ENCODE measurements at regions not wholly inside any gene's neighbourhood (a gene's known extent, or its start where the extent isn't known, plus 50 kb on each side); places are given as distances from the start of the nearest gene placed in this dataset.

GRCh38 chr17:427891-428290 lies 75.3 kb upstream of the RPH3AL start:
- TF ChIP-seq REST (IDR thresholded peaks at IDR 0.05; ENCODE audit: insufficient read depth in 1 of 2, low read depth in 2 of 2, low read length in 2 of 2), result no peak
- no peak for TF ChIP-seq POLR2AphosphoS5 (IDR thresholded peaks at IDR 0.05; ENCODE audit: low read depth, low read length)
- no peak for TF ChIP-seq SIN3A (IDR thresholded peaks at IDR 0.05; ENCODE audit: borderline replicate concordance, insufficient read depth, low read length)
- TF ChIP-seq FOXP2 (optimal IDR thresholded peaks at IDR 0.05; ENCODE audit: borderline replicate concordance, extremely low read depth, extremely low read length, insufficient read depth), result no peak
- no peak for TF ChIP-seq TAF1 (IDR thresholded peaks at IDR 0.05; ENCODE audit: borderline replicate concordance, insufficient read depth, low read length)

- TF ChIP-seq POLR2AphosphoS5 (IDR thresholded peaks at IDR 0.05; ENCODE audit: low read depth, low read length), result no peak
- TF ChIP-seq FOXP2 (optimal IDR thresholded peaks at IDR 0.05; ENCODE audit: borderline replicate concordance, extremely low read depth, extremely low read length, insufficient read depth), result no peak
- TF ChIP-seq TAF1 (IDR thresholded peaks at IDR 0.05; ENCODE audit: borderline replicate concordance, insufficient read depth, low read length), result no peak
- no peak for TF ChIP-seq REST (IDR thresholded peaks at IDR 0.05; ENCODE audit: insufficient read depth in 1 of 2, low read depth in 2 of 2, low read length in 2 of 2)
- no peak for TF ChIP-seq SIN3A (IDR thresholded peaks at IDR 0.05; ENCODE audit: borderline replicate concordance, insufficient read depth, low read length)
Measured at GRCh38 chr17:427327-427726, 74.7 kb upstream of the RPH3AL start.

GRCh38 chr17:422196-422930 lies 69.8 kb upstream of the RPH3AL start:
- TF ChIP-seq POLR2AphosphoS5 (IDR thresholded peaks at IDR 0.05; ENCODE audit: low read depth, low read length) (no peak), SIN3A (IDR thresholded peaks at IDR 0.05; ENCODE audit: borderline replicate concordance, insufficient read depth, low read length) (no peak), REST (IDR thresholded peaks at IDR 0.05; ENCODE audit: insufficient read depth in 1 of 2, low read depth in 2 of 2, low read length in 2 of 2) (no peak), FOXP2 (optimal IDR thresholded peaks at IDR 0.05; ENCODE audit: borderline replicate concordance, extremely low read depth, extremely low read length, insufficient read depth) (no peak), TAF1 (IDR thresholded peaks at IDR 0.05; ENCODE audit: borderline replicate concordance, insufficient read depth, low read length) (no peak)

- TF ChIP-seq TAF1 (IDR thresholded peaks at IDR 0.05; ENCODE audit: borderline replicate concordance, insufficient read depth, low read length), result no peak
- no peak for TF ChIP-seq POLR2AphosphoS5 (IDR thresholded peaks at IDR 0.05; ENCODE audit: low read depth, low read length)
Measured at GRCh38 chr17:420479-421175, 68.0 kb upstream of the RPH3AL start.

GRCh38 chr17:419073-419735 lies 66.6 kb upstream of the RPH3AL start:
- no peak for TF ChIP-seq FOXP2 (optimal IDR thresholded peaks at IDR 0.05; ENCODE audit: borderline replicate concordance, extremely low read depth, extremely low read length, insufficient read depth)

- no peak for TF ChIP-seq FOXP2 (optimal IDR thresholded peaks at IDR 0.05; ENCODE audit: borderline replicate concordance, extremely low read depth, extremely low read length, insufficient read depth)
Measured at GRCh38 chr17:418421-418751, 65.8 kb upstream of the RPH3AL start.
